Kidney epithelial cell (primary cell): ENCODE measurements at regions not wholly inside any gene's neighbourhood (a gene's known extent, or its start where the extent isn't known, plus 50 kb on each side); places are given as distances from the start of the nearest gene placed in this dataset.

Experiments used
- DNase-seq: peaks from one replicate; pipeline ENCODE4 v3.0.0-alpha.2; 2010; ENCODE audit warnings: low read depth
- H3K27me3 ChIP-seq: 2 replicates; pipeline ENCODE4 v1.6.0; 2011; ENCODE audit warnings: low read length; ENCODE audit not compliant: control insufficient read depth, insufficient read depth
- H3K36me3 ChIP-seq: 2 replicates; pipeline ENCODE4 v1.5.1; 2011; ENCODE audit warnings: low read length; ENCODE audit not compliant: control insufficient read depth, insufficient read depth
- H3K4me3 ChIP-seq: 2 replicates; pipeline ENCODE4 v1.5.1; 2011; ENCODE audit warnings: low read depth, mild to moderate bottlenecking, control low read depth, low read length
- CTCF ChIP-seq: IDR thresholded peaks from 2 replicates; pipeline ENCODE4 v1.5.1; 2011; ENCODE audit warnings: mild to moderate bottlenecking, moderate library complexity, low read length, control low read depth, inconsistent platforms; ENCODE audit not compliant: insufficient read depth, poor library complexity, severe bottlenecking

GRCh38 chr4:72954811-72955210 lies 114.7 kb downstream of the COX18 start:
- Histone ChIP-seq H3K27me3 (no peaks in the 10 kb centered on the region), H3K4me3 (no peak overlapping the region), H3K36me3 (no peaks in the 10 kb centered on the region)
- no peak for TF ChIP-seq CTCF
- DNase-seq: no peak

GRCh38 chr4:72953571-72953970 lies 115.9 kb downstream of the COX18 start:
- Histone ChIP-seq H3K27me3 (no peaks in the 10 kb centered on the region), H3K4me3 (no peak overlapping the region), H3K36me3 (no peaks in the 10 kb centered on the region)
- TF ChIP-seq CTCF: no peak
- DNase-seq: no peak

GRCh38 chr4:72951628-72952027 lies 117.9 kb downstream of the COX18 start:
- DNase-seq: no peak
- TF ChIP-seq CTCF: no peak
- Histone ChIP-seq H3K4me3 (no peak overlapping the region), H3K27me3 (no peaks in the 10 kb centered on the region), H3K36me3 (no peaks in the 10 kb centered on the region)

- no peaks in the 10 kb centered on the region for H3K36me3 ChIP-seq
- H3K27me3 ChIP-seq: no peaks in the 10 kb centered on the region
- DNase-seq: no peak
- no peak overlapping the region for H3K4me3 ChIP-seq
- peak; percentile 15 for TF ChIP-seq CTCF
Observed at GRCh38 chr4:72951147-72951546, 118.4 kb downstream of the COX18 start.

- no peak for TF ChIP-seq CTCF
- Histone ChIP-seq H3K27me3 (no peaks in the 10 kb centered on the region), H3K4me3 (no peak overlapping the region), H3K36me3 (no peaks in the 10 kb centered on the region)
- DNase-seq: no peak
Observed at GRCh38 chr4:72948080-72948479, 121.4 kb downstream of the COX18 start.

- no peaks in the 10 kb centered on the region for H3K27me3 ChIP-seq
- H3K4me3 ChIP-seq: no peak overlapping the region
- no peak for DNase-seq
- H3K36me3 ChIP-seq: no peaks in the 10 kb centered on the region
- no peak for TF ChIP-seq CTCF
Observed at GRCh38 chr4:72945719-72946336, 123.7 kb downstream of the COX18 start.
